SK-N-SH (cell line): ENCODE measurements at regions not wholly inside any gene's neighbourhood (a gene's known extent, or its start where the extent isn't known, plus 50 kb on each side); places are given as distances from the start of the nearest gene placed in this dataset.

Experiments
- CTCF ChIA-PET: fragments of 300-600, 350-600 bp; formaldehyde crosslinking; extraction: SDS; loops from one replicate; lab custom pipeline; 2021; lab: Yijun Ruan, JAX
- POLR2A ChIA-PET: fragments of 350-600 bp; sonication (Branson Sonifier 250); formaldehyde crosslinking; extraction: SDS; loops from one replicate; lab custom pipeline; 2020; ENCODE audit warnings: antibody characterized with exemption, inconsistent platforms; lab: Yijun Ruan, JAX
- DNase-seq: peaks from one replicate; pipeline ENCODE4 v3.0.0; 2012
- H2AFZ ChIP-seq: fragments of 200-600 bp; sonication (generic); 2 replicates; pipeline ENCODE4 v1.8.1; 2016; ENCODE audit warnings: antibody characterized with exemption, mild to moderate bottlenecking, low read depth
- H3F3A ChIP-seq: fragments of 200-600 bp; sonication (generic); replicated peaks from 2 replicates; pipeline ENCODE3; 2016; ENCODE audit warnings: antibody characterized with exemption, mild to moderate bottlenecking; ENCODE audit not compliant: insufficient read depth
- H3K27ac ChIP-seq, 2 experiments: fragments of 200-500 bp in 1 of 2; fragments of 200-600 bp in 1 of 2; sonication (Bioruptor generic) in 1 of 2; sonication (generic), shearing (Covaris generic) in 1 of 2; 2 replicates each; pipeline versions ENCODE4 v1.5.1 to v1.6.1; 2014 to 2016; ENCODE audit warnings: low read depth in 2 of 2, inconsistent platforms in 1 of 2, low read length in 1 of 2, mild to moderate bottlenecking in 1 of 2, mixed read lengths in 1 of 2
- H3K27me3 ChIP-seq: fragments of 200-600 bp; sonication (generic), shearing (Covaris generic); 2 replicates; pipeline ENCODE4 v1.6.1; 2016; ENCODE audit warnings: mixed run types; ENCODE audit not compliant: insufficient read depth
- H3K36me3 ChIP-seq, 2 experiments: fragments of 200-500 bp in 1 of 2; fragments of 200-600 bp in 1 of 2; sonication (Bioruptor generic) in 1 of 2; sonication (generic) in 1 of 2; replicated peaks in 1 of 2; 2 replicates each; pipeline versions ENCODE3 to v1.5.1; 2014 to 2016; ENCODE audit warnings: low read length in 1 of 2, mild to moderate bottlenecking in 1 of 2; ENCODE audit not compliant: insufficient read depth in 2 of 2, control insufficient read depth in 1 of 2
- H3K4me1 ChIP-seq, 2 experiments: fragments of 200-500 bp in 1 of 2; fragments of 200-600 bp in 1 of 2; sonication (Bioruptor generic) in 1 of 2; sonication (generic), shearing (Covaris generic) in 1 of 2; 2 replicates each; pipeline versions ENCODE4 v1.5.1 to v1.6.1; 2014 to 2016; ENCODE audit warnings: low read depth in 1 of 2, low read length in 1 of 2, mixed run types in 1 of 2; ENCODE audit not compliant: insufficient read depth in 2 of 2, control insufficient read depth in 1 of 2
- H3K4me2 ChIP-seq: fragments of 200-600 bp; sonication (generic), shearing (Covaris generic); 2 replicates; pipeline ENCODE4 v1.6.1; 2017; ENCODE audit warnings: mixed run types
- H3K4me3 ChIP-seq, 2 experiments: fragments of 200-500 bp in 1 of 2; fragments of 200-600 bp in 1 of 2; sonication (Bioruptor generic) in 1 of 2; sonication (generic), shearing (Covaris generic) in 1 of 2; 2 replicates each; pipeline versions ENCODE4 v1.5.1 to v1.8.1; 2014 to 2016; ENCODE audit warnings: low read depth in 2 of 2, inconsistent platforms in 1 of 2, low read length in 1 of 2, mild to moderate bottlenecking in 1 of 2, mixed read lengths in 1 of 2, moderate library complexity in 1 of 2
- H3K79me2 ChIP-seq: fragments of 200-600 bp; sonication (generic); 2 replicates; pipeline ENCODE4 v1.8.1; 2017; ENCODE audit warnings: mild to moderate bottlenecking; ENCODE audit not compliant: insufficient read depth
- H3K9ac ChIP-seq: fragments of 200-600 bp; sonication (generic); 2 replicates; pipeline ENCODE4 v1.6.1; 2017; ENCODE audit warnings: mixed run types
- H3K9me2 ChIP-seq: fragments of 200-600 bp; sonication (generic); 2 replicates; pipeline ENCODE4 v1.6.1; 2017; ENCODE audit warnings: mixed run types
- H3K9me3 ChIP-seq: fragments of 200-600 bp; sonication (generic); 2 replicates; pipeline ENCODE4 v1.6.1; 2017; ENCODE audit warnings: mixed run types, mild to moderate bottlenecking, moderate library complexity
- H4K20me1 ChIP-seq: fragments of 200-600 bp; sonication (generic); 2 replicates; pipeline ENCODE4 v1.6.1; 2017; ENCODE audit warnings: mild to moderate bottlenecking, mixed run types; ENCODE audit not compliant: insufficient read depth
- EP300 ChIP-seq, 2 experiments: IDR thresholded peaks; 2 replicates each; pipeline versions ENCODE4 v1.4.0 to v1.6.1; 2012; ENCODE audit warnings: borderline replicate concordance in 1 of 2, low read depth in 1 of 2, low read length in 1 of 2
- FOSL2 ChIP-seq: IDR thresholded peaks from 2 replicates; pipeline ENCODE4 v1.4.0; 2012; ENCODE audit warnings: low read depth, mild to moderate bottlenecking, moderate library complexity, borderline replicate concordance
- FOXJ3 ChIP-seq: sonication (generic); formaldehyde crosslinking; IDR thresholded peaks from 2 replicates; pipeline ENCODE4 v1.5.1; 2020; ENCODE audit warnings: mild to moderate bottlenecking, missing genetic modification reagents
- FOXM1 ChIP-seq: IDR thresholded peaks from 2 replicates; pipeline ENCODE4 v1.4.0; 2012; ENCODE audit warnings: low read depth, mild to moderate bottlenecking
- JUND ChIP-seq: IDR thresholded peaks from 2 replicates; pipeline ENCODE4 v1.4.0; 2012
- MXI1 ChIP-seq: IDR thresholded peaks from 2 replicates; pipeline ENCODE4 v1.6.1; 2012; ENCODE audit warnings: mild to moderate bottlenecking, low read depth, low read length, improper control_type of control experiment
- NFIC ChIP-seq: IDR thresholded peaks from 2 replicates; pipeline ENCODE4 v1.4.0; 2012; ENCODE audit warnings: borderline replicate concordance
- NRF1 ChIP-seq: IDR thresholded peaks from 2 replicates; pipeline ENCODE4 v1.6.1; 2012; ENCODE audit warnings: low read depth, mild to moderate bottlenecking, low read length
- PBX3 ChIP-seq: IDR thresholded peaks from 2 replicates; pipeline ENCODE4; 2012
- SIN3A ChIP-seq: IDR thresholded peaks from 2 replicates; pipeline ENCODE4 v1.6.1; 2012; ENCODE audit warnings: low read depth, mild to moderate bottlenecking, low read length, moderate library complexity, borderline replicate concordance
- YY1 ChIP-seq: IDR thresholded peaks from 2 replicates; pipeline ENCODE4 v1.4.0; 2012; ENCODE audit warnings: low read depth, mild to moderate bottlenecking
- WGBS: methylation state at CpG from one replicate; pipeline ENCODE4 v1.1.6; 2017; ENCODE audit warnings: low lambda C conversion rate; 5-methylcytosine and 5-hydroxymethylcytosine counted together
- TF ChIP-seq, protein P1 (sequence below): fragments of 200-600 bp; sonication (generic); IDR thresholded peaks from 2 replicates; pipeline ENCODE4 v1.6.1; 2017; ENCODE audit warnings: antibody characterized with exemption, mild to moderate bottlenecking, moderate library complexity
- TF ChIP-seq, protein P2 (sequence below): IDR thresholded peaks from 2 replicates; pipeline ENCODE4 v1.4.0; 2012; ENCODE audit warnings: low read depth
- TF ChIP-seq, protein P3 (sequence below): IDR thresholded peaks from 2 replicates; pipeline ENCODE4 v1.4.0; 2012; ENCODE audit warnings: low read depth, borderline replicate concordance
- TF ChIP-seq, protein P4 (sequence below): IDR thresholded peaks from 2 replicates; pipeline ENCODE4 v1.6.1; 2012; ENCODE audit warnings: mild to moderate bottlenecking, low read depth, low read length, moderate library complexity

DNA sequence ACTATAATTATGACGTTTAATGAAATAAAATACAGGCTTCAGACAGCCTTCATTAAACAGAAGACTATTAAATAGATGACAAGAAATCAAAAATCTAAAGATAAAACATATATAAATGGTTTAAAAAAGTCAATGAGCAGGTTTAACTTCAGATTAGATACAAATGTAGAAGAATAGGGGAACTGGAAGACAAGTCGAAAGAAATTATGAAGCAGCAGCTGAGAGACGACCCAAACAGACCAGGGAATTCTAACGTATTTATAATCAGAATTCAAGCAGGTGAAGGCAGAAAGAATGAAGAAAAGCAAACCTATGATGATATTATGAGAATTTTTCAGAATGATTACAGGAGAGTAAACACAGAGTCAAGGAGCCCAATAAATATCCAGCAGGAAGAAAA lies 235.1 kb upstream of the XYLT1 start:
- Histone ChIP-seq H3K79me2 (no peaks in the 10 kb centered on the region), H3K4me1 (no peaks in the 10 kb centered on the region), H3K4me3 (no peak overlapping the region), H4K20me1 (no peaks in the 10 kb centered on the region), H3K9me2 (no peaks in the 10 kb centered on the region), H2AFZ (no peak overlapping the region), H3K27me3 (no peaks in the 10 kb centered on the region), H3K36me3 (no peaks in the 10 kb centered on the region), H3K9ac (no peak overlapping the region), H3K9me3 (no peaks in the 10 kb centered on the region), H3K27ac (no peak overlapping the region), H3F3A (no peaks in the 10 kb centered on the region), H3K4me2 (no peak overlapping the region)
- 50% methylated on average over 4 of the region's 4 CpGs for WGBS
- ChIA-PET POLR2A (no interaction called here), CTCF (no interaction called here)
- DNase-seq, result no peak
- TF ChIP-seq NRF1 (no peak), FOXM1 (no peak), FOSL2 (no peak), PBX3 (no peak)
- TF ChIP-seq, protein P1, sequence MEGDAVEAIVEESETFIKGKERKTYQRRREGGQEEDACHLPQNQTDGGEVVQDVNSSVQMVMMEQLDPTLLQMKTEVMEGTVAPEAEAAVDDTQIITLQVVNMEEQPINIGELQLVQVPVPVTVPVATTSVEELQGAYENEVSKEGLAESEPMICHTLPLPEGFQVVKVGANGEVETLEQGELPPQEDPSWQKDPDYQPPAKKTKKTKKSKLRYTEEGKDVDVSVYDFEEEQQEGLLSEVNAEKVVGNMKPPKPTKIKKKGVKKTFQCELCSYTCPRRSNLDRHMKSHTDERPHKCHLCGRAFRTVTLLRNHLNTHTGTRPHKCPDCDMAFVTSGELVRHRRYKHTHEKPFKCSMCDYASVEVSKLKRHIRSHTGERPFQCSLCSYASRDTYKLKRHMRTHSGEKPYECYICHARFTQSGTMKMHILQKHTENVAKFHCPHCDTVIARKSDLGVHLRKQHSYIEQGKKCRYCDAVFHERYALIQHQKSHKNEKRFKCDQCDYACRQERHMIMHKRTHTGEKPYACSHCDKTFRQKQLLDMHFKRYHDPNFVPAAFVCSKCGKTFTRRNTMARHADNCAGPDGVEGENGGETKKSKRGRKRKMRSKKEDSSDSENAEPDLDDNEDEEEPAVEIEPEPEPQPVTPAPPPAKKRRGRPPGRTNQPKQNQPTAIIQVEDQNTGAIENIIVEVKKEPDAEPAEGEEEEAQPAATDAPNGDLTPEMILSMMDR, result no peak

GRCh38 chr16:17696616-17697015 lies 225.9 kb upstream of the XYLT1 start:
- H3K4me2 ChIP-seq, result no peak overlapping the region
- no peak overlapping the region for H3K9ac ChIP-seq
- no peaks in the 10 kb centered on the region for H3F3A ChIP-seq
- 65% methylated on average over 3 of the region's 3 CpGs for WGBS
- no peaks in the 10 kb centered on the region for H3K9me3 ChIP-seq
- H3K4me1 ChIP-seq, result no peaks in the 10 kb centered on the region; a peak in 1 of 4 replicates
- H3K9me2 ChIP-seq, result no peaks in the 10 kb centered on the region
- TF ChIP-seq FOXM1 (no peak), MXI1 (no peak), YY1 (no peak), EP300 (IDR thresholded peaks at IDR 0.05; ENCODE audit: borderline replicate concordance in 1 of 2, low read depth in 1 of 2, low read length in 1 of 2) (no peak), JUND (no peak), NFIC (no peak), FOXJ3 (CRISPR knock-in tag) (no peak), SIN3A (no peak)
- TF ChIP-seq, protein P2, sequence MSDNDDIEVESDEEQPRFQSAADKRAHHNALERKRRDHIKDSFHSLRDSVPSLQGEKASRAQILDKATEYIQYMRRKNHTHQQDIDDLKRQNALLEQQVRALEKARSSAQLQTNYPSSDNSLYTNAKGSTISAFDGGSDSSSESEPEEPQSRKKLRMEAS, result no peak
- TF ChIP-seq, protein P3, sequence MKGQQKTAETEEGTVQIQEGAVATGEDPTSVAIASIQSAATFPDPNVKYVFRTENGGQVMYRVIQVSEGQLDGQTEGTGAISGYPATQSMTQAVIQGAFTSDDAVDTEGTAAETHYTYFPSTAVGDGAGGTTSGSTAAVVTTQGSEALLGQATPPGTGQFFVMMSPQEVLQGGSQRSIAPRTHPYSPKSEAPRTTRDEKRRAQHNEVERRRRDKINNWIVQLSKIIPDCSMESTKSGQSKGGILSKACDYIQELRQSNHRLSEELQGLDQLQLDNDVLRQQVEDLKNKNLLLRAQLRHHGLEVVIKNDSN, result no peak
- TF ChIP-seq, protein P4, sequence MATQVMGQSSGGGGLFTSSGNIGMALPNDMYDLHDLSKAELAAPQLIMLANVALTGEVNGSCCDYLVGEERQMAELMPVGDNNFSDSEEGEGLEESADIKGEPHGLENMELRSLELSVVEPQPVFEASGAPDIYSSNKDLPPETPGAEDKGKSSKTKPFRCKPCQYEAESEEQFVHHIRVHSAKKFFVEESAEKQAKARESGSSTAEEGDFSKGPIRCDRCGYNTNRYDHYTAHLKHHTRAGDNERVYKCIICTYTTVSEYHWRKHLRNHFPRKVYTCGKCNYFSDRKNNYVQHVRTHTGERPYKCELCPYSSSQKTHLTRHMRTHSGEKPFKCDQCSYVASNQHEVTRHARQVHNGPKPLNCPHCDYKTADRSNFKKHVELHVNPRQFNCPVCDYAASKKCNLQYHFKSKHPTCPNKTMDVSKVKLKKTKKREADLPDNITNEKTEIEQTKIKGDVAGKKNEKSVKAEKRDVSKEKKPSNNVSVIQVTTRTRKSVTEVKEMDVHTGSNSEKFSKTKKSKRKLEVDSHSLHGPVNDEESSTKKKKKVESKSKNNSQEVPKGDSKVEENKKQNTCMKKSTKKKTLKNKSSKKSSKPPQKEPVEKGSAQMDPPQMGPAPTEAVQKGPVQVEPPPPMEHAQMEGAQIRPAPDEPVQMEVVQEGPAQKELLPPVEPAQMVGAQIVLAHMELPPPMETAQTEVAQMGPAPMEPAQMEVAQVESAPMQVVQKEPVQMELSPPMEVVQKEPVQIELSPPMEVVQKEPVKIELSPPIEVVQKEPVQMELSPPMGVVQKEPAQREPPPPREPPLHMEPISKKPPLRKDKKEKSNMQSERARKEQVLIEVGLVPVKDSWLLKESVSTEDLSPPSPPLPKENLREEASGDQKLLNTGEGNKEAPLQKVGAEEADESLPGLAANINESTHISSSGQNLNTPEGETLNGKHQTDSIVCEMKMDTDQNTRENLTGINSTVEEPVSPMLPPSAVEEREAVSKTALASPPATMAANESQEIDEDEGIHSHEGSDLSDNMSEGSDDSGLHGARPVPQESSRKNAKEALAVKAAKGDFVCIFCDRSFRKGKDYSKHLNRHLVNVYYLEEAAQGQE, result no peak
- no peak for DNase-seq
- H3K27me3 ChIP-seq, result no peaks in the 10 kb centered on the region; the same call in none of the 2 replicates
- no peaks in the 10 kb centered on the region for H3K36me3 ChIP-seq
- CTCF ChIA-PET, result interaction anchor here (1.4 kb wide), 1 partner anchor 8 kb away, joined by 3 read pairs; no protein-coding TSS in a partner anchor
- no peak overlapping the region for H2AFZ ChIP-seq
- H3K27ac ChIP-seq, result no peak overlapping the region; a peak in 1 of 4 replicates
- H3K4me3 ChIP-seq, result no peak overlapping the region
- POLR2A ChIA-PET, result no interaction called here
- H3K79me2 ChIP-seq, result no peaks in the 10 kb centered on the region
- H4K20me1 ChIP-seq, result no peaks in the 10 kb centered on the region
